Forelimb muscle (tissue), 1 donor: ENCODE measurements at regions not wholly inside any gene's neighbourhood (a gene's known extent, or its start where the extent isn't known, plus 50 kb on each side); places are given as distances from the start of the nearest gene placed in this dataset.
"Not testable (repeated sequence)": the region's sequence is repeated elsewhere in the genome, so short reads cannot be mapped to it uniquely, and the experiment has no call there.

Experiments
- DNase-seq: peaks from one replicate; pipeline ENCODE4 v3.0.0-alpha.2; 2013; ENCODE audit warnings: low read depth

DNA sequence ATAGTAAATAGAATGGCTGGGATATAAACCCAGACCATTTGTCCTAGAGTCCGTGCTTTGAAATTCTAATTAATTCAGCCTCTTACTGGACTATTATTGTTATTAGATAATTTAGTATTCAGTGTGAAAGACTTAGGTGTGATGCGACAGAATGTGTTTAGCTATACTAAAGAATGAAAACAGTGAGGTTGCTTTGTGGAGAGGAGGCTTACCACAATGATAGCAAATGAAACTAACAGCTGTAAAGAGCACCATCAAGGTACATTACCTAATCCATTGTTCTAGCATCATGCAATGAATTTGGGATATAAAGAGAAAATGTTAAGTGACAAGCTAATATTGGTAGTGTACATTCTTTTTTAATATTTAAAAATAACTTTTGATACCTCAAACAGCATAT is 911.1 kb downstream of the KCNT2 start:
- no peak for DNase-seq

DNA sequence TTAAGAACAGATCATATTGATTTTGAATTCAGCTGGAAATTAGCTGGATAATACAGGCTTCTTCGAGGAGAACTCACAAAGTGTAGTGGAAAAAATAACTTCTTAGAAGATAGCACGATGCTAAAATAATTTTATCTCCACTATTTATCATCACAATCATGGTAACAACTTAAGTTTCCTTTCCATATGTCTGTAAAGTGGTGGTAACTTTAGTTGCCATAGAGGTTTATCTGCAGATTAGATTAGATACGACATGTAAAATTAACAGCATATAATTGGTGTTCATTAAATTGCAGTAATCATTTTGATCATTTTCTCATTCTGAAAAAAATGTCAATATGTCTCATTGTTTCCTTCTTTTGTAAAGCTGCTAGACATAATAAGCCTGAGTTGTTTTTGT is 921.5 kb downstream of the KCNT2 start:
- DNase-seq, result no peak

DNA sequence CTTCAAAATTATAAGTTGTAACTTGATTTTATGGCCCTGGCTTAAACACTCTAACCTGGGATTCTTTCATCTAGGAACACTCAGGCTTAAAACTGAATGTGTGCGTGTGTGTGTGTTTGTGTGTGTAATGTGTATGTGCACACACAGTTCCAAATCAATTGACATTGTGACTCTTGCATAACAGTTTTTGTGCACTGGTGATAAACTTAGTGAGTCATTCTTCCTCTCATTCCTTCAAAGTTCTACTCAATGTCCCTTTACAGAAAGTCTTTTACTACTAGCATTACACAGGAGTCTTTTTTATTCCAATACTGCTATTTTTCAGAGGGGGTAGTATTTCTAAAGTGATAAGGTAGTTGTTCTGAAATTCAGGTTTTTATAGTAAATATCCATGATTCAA is 943.6 kb downstream of the KCNT2 start:
- no peak for DNase-seq

- DNase-seq, result no peak
These were observed 944.5 kb downstream of the KCNT2 start for GRCh38 chr1:195663549-195664280.

- DNase-seq, result no peak
These were observed 951.5 kb downstream of the KCNT2 start for GRCh38 chr1:195656780-195657179.

DNA sequence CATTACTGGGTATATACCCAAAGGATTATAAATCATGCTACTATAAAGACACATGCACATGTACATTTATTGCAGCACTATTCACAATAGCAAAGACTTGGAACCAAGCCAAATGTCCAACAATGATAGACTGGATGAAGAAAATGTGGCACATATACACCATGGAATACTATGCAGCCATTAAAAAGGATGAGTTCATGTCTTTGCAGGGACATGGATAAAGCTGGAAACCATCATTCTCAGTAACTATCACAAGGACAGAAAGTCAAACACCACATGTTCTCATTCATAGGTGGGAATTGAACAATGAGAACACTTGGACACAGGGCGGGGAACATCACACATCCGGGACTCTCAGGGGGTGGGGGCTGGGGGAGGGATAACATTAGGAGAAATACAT is 959.4 kb downstream of the KCNT2 start:
- not testable (repeated sequence) for DNase-seq

DNA sequence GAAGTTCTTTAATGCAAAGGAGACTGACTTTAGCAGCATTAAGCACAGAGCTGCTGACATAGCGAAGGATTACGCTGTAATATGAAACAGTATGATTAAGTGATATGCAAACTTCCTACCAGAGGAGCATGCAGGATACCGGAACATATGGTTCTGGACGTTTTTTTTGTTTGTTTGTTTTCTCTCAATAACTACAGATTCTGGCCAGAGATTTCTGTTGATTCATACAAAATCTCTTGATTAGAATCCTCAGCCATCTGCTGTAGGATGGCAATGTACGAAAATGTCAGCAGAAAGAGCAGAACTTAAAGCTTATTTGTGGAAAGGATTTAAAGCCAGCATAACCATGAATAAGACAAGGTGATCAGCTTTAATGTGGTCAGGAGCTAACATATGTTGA is 970.7 kb downstream of the KCNT2 start:
- DNase-seq, result no peak

DNA sequence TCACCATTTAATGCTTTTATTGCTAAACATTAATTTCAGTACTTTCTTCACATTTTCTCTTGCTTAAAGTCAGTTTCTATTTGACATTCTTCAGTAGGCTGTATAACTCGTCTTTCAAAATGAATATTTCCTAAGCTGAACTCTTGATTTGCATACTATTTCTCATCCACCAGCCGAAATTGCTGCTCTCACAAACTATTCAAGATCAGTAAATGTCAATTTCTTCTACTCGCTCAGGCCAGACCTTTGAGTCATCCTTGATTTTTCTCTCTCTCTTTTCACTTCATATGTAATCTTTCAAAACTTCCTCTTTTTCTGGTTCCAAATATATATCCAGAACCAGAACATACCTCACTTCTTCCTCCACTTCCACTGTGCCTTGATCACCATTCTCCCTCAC is 990.0 kb downstream of the KCNT2 start:
- no peak for DNase-seq

GRCh38 chr1:195617106-195617505 is 991.1 kb downstream of the KCNT2 start:
- DNase-seq, result no peak

GRCh38 chr1:195608883-195609282 is 999.4 kb downstream of the KCNT2 start:
- DNase-seq, result no peak

DNA sequence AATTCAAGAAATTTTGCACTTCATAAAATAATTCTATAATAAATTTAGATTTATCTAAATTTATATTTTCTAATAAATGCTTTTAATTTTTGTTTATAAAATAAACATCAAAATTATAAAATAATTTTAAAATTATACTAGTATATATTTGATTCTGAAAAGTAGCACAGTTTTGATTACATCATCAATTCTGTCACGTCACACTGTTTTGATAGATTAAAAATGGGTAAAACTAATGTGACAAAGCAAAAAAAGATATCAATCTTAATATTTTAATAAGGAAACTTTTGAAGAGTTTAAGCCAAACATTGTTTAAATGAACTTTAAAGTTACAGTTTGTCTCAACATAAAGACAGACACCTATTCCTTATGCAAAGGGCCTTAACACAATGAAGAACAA is 1001.8 kb downstream of the KCNT2 start:
- DNase-seq, result no peak

DNA sequence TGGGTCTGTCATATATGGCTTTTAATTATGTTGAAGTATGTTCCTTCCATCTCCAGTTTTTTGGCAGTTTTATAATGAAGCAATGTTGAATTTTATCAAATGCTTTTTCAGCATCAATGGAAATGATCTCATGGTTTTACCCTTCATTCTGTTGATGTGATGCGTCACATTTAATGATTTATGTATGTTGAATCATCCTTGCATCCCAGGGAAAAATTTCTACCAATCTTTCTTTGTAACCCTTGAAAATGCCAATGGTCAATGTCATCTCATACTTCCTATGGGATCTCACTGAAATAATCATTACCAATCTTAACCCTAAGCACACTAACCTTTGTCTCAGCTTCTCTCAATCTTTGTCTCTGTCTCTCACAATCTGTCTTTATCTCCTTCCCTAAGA is 1004.0 kb downstream of the KCNT2 start:
- DNase-seq, result no peak

DNA sequence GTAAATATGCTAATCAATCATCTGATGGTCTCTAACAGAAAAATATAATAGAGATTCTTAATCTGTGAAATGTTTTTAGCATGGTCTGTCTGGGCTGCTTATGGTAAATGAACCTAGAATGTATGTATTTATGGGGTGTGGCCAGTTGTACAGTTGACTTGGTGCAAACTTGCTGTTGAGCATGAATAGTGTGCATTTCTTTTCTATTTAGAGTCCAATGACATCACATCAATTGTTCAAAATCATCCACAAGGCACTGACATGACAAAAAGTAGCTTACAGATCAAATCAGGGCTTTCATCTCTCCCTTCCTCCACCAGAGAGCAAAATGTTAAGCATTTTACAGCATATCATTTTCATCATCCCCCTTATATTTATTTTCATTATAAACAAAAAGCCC is 1010.3 kb downstream of the KCNT2 start:
- DNase-seq, result no peak

- no peak for DNase-seq
These were observed 1013.5 kb downstream of the KCNT2 start for GRCh38 chr1:195594773-195595172.

- DNase-seq, result no peak
These were observed 1013.9 kb downstream of the KCNT2 start for GRCh38 chr1:195594322-195594721.

GRCh38 chr1:195591917-195592672 is 1016.1 kb downstream of the KCNT2 start:
- DNase-seq, result peak; percentile 25

DNA sequence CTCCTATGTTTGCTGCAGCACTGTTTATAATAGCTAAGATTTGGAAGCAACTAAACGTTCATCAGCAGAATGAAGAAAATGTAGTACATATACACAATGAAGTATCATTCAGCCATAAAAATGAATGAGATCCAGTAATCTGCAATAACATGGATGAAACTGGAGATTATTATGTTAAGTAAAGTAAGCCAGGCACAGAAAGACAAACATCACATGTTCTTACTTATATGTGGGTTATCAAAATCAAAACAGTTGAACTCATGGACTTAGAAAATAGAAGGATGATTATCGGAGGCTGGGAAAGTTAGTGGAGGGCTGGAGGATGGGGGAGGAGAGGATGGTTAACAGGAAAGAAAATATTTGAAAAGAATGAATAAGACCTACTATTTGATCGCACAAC is 1017.6 kb downstream of the KCNT2 start:
- DNase-seq, result no peak

DNA sequence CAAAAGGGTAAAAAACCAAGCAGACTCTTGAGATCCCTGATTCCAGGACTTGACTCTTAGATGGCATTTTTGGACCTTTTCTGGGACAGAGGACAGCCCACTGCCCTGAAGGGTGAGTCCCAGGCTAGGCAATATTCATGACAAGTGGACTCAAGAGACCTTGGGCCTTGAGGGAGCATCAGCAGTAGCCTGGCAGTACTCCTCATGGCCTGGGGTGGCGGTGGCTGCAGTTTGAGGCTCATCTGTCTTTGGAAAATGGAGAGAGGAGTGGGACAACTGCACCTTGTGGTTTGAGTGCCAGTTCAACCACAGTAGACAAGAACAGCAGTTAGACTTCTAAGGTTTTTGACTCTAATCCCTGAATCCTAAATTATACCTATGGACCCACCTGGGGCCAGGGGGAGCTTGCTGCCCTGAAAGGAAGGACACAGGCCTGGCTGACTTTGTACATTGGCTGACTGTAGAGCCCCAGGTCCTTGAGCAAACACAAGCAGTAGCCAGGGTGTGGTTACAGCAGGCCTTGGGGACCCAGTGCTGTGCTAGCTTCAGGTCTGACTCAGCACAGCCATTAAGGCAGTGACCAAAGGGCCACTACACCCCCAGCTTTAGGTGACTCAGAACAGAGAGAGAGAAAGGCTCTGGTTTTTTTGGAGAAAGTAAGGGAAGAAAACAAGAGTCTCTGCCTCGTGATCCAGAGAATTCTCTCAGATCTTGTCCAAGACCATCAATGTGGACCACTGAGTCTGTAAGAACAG is 1023.2 kb downstream of the KCNT2 start:
- no peak for DNase-seq

- DNase-seq, result no peak
These were observed 1027.3 kb downstream of the KCNT2 start for GRCh38 chr1:195580988-195581387.

GRCh38 chr1:195577748-195578147 is 1030.5 kb downstream of the KCNT2 start:
- DNase-seq, result no peak

DNA sequence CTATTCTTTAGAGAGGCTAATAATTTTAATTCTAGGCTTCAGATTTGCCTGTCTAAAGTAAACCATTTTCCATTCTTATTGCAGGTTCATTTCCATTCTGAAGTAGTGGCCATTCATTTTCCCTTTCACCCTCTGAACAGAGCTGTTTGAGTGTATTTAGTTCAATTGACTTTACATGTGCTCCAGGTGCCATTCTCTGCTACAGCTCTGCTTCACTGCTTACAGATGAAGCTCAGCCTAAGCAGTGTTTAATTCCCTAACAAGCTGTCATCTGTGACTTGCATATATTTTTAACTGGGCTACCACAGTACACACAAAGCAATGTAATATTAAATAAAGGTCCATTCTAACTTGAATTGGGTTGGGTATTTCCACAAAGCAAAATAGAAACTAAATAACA is 1031.6 kb downstream of the KCNT2 start:
- no peak for DNase-seq

- DNase-seq, result no peak
These were observed 1033.7 kb downstream of the KCNT2 start for GRCh38 chr1:195574511-195574910.

- no peak for DNase-seq
These were observed 1038.3 kb downstream of the KCNT2 start for GRCh38 chr1:195569934-195570333.
